A673 (cell line): ENCODE measurements at regions not wholly inside any gene's neighbourhood (a gene's known extent, or its start where the extent isn't known, plus 50 kb on each side); places are given as distances from the start of the nearest gene placed in this dataset.

Experiments
- EZH2 ChIP-seq: fragments of 200-600 bp; sonication (generic); IDR thresholded peaks from 2 replicates; pipeline ENCODE4 v1.6.1; 2017; ENCODE audit warnings: borderline replicate concordance, low read depth, mild to moderate bottlenecking, mixed read lengths, antibody characterized with exemption, low read length; ENCODE audit not compliant: poor library complexity, severe bottlenecking
- TF ChIP-seq, protein P1 (sequence below): fragments of 300-800, 200-600 bp; sonication (generic); conservative IDR thresholded peaks from 2 replicates; pipeline ENCODE4 v1.5.1; 2017; ENCODE audit warnings: low read depth, mild to moderate bottlenecking, antibody characterized with exemption, low read length, moderate library complexity, mixed read lengths

DNA sequence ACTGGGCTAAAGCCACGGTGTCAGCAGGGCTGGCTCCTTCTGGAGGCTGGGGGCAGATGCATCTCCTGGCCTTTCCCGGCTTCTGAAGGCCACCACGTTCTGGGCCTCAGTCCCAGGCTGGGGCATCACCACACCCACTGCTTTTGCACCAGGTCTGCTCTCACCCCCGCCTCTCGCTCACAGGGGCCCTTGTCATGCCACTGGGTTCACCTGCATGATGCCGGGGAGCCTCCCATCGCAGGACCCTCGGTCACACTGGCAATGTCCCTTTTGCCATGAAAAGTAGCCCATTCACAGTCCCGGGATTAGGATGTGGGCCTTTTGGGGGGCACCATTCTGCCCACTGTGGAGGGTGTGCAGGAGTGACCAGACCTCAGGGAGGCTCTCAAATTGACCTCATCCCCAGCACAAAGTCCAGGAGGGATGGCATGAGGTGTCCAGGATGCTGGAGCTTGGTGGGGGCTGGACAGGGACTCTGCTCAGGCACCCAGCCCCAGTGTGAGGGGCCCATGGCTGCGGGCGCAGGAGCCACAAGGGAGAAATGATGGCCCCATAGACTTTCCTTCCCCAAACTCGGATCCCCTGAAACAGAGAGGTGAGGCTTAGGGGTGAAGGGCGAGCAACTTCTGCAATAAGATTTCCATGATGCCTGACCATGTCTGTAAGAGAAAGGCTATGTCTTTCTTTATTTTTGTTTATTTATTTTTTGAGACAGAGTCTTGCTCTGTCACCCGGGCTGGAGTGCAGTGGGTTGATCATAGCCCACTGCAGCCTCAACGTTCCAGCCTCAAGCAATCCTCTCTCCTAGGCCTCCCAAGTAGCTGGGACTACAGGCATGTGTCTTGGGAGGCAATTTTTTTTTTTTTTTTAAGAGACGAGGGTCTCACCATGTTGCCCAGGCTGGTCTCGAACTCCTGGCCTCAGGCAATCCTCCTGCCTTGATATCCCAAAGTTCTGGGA is 189.1 kb downstream of the GOLGA6L6 start:
- TF ChIP-seq, protein P1, sequence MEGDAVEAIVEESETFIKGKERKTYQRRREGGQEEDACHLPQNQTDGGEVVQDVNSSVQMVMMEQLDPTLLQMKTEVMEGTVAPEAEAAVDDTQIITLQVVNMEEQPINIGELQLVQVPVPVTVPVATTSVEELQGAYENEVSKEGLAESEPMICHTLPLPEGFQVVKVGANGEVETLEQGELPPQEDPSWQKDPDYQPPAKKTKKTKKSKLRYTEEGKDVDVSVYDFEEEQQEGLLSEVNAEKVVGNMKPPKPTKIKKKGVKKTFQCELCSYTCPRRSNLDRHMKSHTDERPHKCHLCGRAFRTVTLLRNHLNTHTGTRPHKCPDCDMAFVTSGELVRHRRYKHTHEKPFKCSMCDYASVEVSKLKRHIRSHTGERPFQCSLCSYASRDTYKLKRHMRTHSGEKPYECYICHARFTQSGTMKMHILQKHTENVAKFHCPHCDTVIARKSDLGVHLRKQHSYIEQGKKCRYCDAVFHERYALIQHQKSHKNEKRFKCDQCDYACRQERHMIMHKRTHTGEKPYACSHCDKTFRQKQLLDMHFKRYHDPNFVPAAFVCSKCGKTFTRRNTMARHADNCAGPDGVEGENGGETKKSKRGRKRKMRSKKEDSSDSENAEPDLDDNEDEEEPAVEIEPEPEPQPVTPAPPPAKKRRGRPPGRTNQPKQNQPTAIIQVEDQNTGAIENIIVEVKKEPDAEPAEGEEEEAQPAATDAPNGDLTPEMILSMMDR: no peak
- TF ChIP-seq EZH2: no peak
